HG03280 (cell line): ENCODE measurements at regions not wholly inside any gene's neighbourhood (a gene's known extent, or its start where the extent isn't known, plus 50 kb on each side); places are given as distances from the start of the nearest gene placed in this dataset.

Experiments used
- ATAC-seq: cut with Tn5 transposase; IDR thresholded peaks from one replicate; pipeline ENCODE4 v1.9.1; 2021; ENCODE audit warnings: mild to moderate bottlenecking, moderate library complexity; ENCODE audit not compliant: unreplicated experiment

- ATAC-seq, result no peak
Observed at GRCh38 chr2:151197184-151198108, 64.2 kb downstream of the RBM43 start.

DNA sequence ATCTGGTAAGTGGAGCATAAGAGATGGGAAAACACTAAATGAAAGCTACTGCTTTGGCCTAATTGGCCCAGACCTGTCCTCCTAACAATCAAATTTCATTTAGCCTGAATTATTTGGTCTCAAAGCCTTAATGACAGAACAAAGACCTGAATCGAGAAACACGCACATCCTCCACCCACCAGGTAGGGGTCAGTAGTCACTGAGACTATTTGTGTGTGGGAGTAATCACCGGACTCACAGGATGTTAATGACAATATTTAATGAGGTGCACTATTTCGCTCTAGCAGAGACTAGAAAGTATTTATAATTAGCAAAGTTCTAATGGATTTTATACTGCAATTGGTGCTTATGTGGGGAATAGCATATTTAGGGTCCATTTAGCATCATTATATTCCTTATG lies 68.1 kb downstream of the RBM43 start:
- ATAC-seq, result no peak

GRCh38 chr2:151192681-151193080 lies 69.0 kb downstream of the RBM43 start:
- ATAC-seq, result no peak

GRCh38 chr2:151191001-151191400 lies 70.7 kb downstream of the RBM43 start:
- no peak for ATAC-seq

DNA sequence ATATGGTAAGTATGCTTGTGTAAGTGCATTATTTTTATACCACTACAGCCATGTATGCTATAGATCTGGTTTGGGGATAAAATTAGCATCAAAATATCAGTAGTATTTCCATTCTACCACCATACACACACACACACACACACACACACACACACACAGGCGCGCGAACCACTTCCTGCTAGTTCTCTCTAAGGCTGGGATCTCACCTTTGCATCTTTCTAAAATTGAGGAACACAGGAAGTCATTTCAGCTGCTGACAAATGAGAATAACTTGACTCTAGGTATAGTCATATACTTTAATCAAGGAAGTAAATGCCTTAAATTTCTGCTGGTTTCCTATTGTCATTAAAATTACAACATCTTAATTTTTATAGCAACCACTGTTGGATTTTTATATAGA lies 72.5 kb downstream of the RBM43 start:
- no peak for ATAC-seq

DNA sequence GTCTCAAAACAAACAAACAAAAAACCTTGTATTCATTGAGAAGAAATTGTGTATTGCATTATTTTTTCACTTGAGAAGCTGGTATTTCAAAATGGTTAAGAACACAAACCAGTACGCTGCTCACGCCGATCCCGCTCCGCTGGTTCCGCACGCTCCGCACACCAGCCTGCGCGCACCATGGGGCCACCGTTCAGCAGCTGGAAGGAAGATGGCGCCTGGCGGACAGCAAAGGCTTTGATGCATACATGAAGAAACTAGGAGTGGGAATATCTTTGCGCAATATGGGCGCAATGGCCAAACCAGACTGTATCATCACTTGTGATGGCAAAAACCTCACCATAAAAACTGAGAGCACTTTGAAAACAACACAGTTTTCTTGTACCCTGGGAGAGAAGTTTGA lies 75.7 kb downstream of the RBM43 start:
- no peak for ATAC-seq

DNA sequence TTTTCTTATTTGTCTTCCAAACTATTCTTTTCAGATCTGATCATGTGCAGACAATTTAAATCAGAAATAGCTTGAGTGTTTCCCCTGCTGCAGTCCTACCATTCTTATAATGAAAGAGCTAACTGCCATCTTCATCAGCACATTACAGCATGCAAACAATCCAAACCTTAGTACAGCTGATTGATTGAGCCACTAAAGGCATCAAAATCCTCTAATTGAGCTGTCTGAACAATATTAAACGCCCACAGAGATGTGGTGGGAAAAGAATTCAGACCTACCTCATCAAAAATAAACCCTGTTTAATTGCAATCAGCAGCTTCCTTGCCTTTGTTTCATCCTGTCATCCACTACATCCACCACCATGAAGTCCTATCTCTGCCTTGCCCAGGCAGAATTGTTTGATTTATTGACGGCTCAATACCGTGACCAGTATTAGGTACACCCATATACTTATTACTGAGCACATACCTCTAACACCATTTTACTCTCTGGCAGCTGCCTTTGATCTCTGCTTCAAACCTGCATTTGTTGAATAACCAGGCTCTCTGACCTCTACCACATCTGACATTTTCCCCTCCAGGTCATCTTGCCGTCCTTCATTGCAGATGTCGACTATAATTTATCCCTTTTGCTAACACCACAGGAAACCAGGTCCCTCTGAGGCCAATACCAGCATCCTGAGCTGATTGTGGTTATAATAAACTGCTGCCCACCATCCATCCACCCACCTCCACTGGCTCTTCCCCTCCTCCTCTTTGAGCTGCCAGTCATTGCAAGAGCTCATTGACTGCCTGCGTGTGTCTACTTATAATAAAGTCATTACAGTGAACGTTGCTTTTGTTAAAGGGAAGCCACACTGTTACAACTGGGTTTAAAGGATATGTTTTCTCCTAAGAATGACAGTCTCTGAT lies 78.5 kb downstream of the RBM43 start:
- ATAC-seq, result no peak

DNA sequence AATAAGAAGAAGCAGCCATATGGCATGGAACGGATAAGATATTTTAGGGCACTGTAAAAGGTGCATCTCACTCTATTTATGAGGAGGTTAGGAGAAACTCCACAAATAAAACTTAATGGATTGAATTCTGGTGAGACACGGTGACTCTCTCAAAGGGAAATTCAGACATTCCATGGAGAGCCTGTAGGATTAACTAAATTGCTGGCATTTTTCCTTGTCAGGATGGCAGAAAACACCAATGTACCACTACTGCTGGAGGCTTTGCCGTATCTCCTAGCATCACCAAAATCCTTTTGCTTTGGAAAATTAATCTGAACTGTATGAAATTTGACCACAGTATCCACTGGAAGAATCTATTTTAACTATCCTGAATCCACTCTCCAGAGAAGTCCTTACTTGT lies 79.3 kb downstream of the RBM43 start:
- no peak for ATAC-seq

GRCh38 chr2:151181524-151181923 lies 80.1 kb downstream of the RBM43 start:
- no peak for ATAC-seq

DNA sequence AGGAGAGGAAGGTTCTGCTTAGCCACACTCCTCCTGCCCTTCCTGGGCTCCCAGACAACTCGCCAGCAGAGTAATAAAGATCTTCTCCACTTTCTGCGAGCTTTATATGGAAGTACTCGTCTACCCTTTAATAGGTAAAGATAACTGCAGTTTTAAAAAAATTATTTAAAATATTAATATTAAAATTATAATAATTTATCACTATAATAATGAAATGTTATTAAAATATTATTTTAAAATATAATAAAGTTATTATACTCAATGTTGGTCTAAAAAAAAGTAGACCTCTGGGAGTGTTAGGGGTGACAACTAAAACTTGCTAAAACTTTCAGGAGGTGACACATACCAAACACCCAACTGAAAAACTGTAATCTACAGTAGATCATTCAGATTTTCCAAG lies 81.5 kb downstream of the RBM43 start:
- ATAC-seq, result no peak

GRCh38 chr2:151178207-151178606 lies 83.5 kb downstream of the RBM43 start:
- ATAC-seq, result no peak

DNA sequence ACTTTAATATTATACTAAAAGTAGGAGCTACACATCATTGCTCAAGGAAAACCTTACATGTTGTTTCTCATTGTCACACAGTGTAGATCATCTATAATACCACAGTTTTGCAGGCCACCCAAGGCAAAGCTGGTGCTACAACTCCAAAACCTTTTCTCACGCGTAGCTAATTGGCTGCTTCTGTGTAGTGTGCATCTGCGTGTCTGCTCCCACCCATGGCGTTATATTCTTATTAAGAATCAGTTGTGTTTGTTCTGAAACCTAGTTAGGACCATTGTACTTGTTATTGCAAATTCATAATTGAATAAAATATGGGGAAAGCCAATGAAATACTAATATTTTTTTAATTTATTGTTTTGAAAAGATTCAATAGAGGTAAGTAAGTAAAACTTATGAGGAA lies 83.9 kb downstream of the RBM43 start:
- no peak for ATAC-seq

DNA sequence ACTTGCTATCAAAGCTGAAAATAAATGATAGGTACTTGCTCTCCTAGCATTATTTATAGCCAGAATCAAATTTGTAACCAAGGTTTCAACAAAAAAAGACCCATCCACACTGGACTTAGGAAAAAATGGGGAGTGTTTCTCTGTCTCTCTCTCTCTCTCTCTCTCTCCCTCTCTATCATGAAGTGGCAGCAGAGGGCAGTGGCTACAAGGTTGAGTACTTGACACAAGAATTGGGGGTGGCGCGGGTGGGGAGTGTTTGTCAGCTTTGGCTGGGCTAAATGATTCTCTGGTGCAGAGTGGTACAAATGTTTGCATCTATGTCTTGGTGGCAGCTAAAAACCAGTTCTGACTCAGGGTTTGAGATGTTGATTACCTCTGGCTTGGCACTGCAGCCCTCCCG lies 85.0 kb downstream of the RBM43 start:
- no peak for ATAC-seq

- no peak for ATAC-seq
Observed at GRCh38 chr2:151175864-151176263, 85.8 kb downstream of the RBM43 start.

DNA sequence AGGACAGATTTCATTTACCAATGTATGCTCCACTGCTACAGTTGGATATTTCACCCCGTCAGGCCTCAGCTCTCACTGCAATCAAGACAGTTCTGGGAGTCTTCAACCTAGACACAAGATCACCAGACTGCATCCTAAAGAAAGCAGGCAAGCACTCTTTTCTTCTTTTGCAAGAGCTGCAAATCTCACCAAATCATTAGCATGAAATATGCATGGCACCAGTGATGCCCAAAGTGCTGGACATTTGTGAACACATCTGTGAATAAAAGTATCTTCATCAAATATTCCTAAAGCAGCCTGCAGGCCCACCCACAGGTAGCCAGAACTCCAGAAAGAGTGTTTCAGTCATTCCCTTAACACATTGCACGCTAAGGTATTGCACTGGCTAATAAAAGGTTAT lies 87.5 kb downstream of the RBM43 start:
- ATAC-seq, result no peak

DNA sequence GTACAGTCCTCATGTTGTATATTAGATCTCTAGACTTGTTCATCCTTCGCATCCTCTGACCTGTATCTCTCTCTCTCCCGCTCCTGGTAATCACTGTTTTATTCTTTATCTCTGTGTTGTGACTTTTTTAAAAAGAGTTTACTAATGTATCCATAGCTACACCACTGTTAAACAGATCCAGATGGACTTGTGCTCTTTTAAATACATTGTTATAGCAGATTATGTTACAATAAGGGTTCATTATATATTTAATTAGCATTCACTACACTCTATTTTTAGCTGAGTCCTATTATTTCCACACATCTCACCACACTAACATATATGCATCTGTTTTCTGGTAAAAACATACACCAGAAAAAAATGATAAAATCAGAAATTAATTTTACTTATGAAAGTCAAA lies 90.5 kb downstream of the RBM43 start:
- no peak for ATAC-seq

DNA sequence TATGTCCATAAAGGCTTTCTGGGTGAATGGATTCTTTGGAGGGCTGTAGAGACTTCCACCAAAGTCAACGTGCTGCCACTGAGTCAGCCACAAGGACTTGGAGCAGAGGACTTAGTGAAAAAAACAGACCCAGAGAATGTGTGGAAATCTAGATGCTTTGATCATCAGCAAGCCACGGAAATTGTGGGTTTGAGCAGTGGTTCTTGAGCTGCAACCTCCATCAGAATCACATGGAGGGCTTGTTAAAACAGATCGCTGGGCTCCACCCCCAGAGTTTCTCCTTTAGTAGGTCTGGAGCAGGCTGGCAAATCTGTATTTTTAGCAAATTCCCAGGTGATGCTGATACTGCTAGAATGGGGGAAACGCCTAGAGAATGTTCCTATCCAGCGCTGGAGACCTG lies 95.3 kb downstream of the RBM43 start:
- ATAC-seq, result no peak

GRCh38 chr2:151165105-151165684 lies 96.5 kb downstream of the RBM43 start:
- ATAC-seq, result no peak

- no peak for ATAC-seq
Observed at GRCh38 chr2:151161821-151162551, 99.7 kb downstream of the RBM43 start.

- no peak for ATAC-seq
Observed at GRCh38 chr2:151159109-151159662, 102.5 kb downstream of the RBM43 start.
